ENCODE measurements at regions not wholly inside any gene's neighbourhood (a gene's known extent, or its start where the extent isn't known, plus 50 kb on each side); places are given as distances from the start of the nearest gene placed in this dataset.

DNA sequence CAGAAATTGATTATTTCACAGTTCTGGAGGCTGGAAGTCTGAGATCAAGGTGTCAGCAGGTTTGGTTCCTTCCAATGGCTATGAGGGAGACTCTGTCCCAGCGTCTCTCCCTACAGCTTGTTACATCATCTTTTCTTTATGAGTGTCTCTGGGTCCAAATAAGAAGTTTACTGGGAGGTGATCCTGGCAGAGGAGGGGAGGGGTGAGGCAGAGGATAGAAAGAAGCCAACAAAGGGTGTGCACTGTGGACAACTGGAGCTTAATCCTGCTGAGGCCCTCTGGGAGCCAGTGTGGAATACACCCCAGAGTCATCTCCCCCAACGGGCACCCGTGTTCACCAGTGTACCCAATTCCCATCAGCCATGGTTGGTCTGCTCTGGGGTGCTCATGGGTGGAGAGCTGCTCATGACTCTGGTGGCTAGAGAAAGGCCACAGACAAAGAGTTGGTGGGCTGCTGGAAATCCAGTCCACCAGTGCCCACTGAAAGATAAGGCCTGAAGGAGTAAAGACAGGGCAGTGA, 57.5 kb upstream of the CTLA4 start:
- H2BK5ac ChIP-seq (ENCODE audit: low read depth, low read length) = no peak overlapping the region
- H2AFZ ChIP-seq (ENCODE audit: low read length) = no peak overlapping the region
- TF ChIP-seq, protein P1, sequence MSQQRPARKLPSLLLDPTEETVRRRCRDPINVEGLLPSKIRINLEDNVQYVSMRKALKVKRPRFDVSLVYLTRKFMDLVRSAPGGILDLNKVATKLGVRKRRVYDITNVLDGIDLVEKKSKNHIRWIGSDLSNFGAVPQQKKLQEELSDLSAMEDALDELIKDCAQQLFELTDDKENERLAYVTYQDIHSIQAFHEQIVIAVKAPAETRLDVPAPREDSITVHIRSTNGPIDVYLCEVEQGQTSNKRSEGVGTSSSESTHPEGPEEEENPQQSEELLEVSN (IDR thresholded peaks at IDR 0.05) = no peak
- no peaks in the 10 kb centered on the region for H3K9me3 ChIP-seq (ENCODE audit: insufficient read depth in 2 of 2, low read depth in 1 of 2, low read length in 1 of 2)
- DNase-seq (ENCODE audit: low read depth in 1 of 2, low spot score in 2 of 2) = no peak
- H4K8ac ChIP-seq (ENCODE audit: extremely low read depth, insufficient read depth, low read length) = no peak overlapping the region
- H3K27me3 ChIP-seq (replicated peaks in 1 of 4; ENCODE audit: control insufficient read depth in 3 of 4, extremely low read depth in 1 of 4, insufficient read depth in 3 of 4, low read length in 3 of 4) = no peaks in the 10 kb centered on the region
- H3K23ac ChIP-seq (ENCODE audit: insufficient read length) = no peak overlapping the region
- no peak overlapping the region for H3K56ac ChIP-seq (replicated peaks; ENCODE audit: insufficient read length, low read depth, low read length)
- POLR2A ChIA-PET (ENCODE audit: partially characterized antibody) = no interaction called here
- no peak overlapping the region for H2BK120ac ChIP-seq (replicated peaks; ENCODE audit: low read depth, low read length)
- no peak overlapping the region for H3K14ac ChIP-seq (ENCODE audit: insufficient read length)
- H4K20me1 ChIP-seq (replicated peaks in 1 of 2; ENCODE audit: control insufficient read depth in 1 of 2, insufficient read depth in 2 of 2, low read length in 2 of 2) = no peaks in the 10 kb centered on the region
- H3K23me2 ChIP-seq (ENCODE audit: low read depth, low read length) = no peaks in the 10 kb centered on the region
- WGBS, 2 experiments (ENCODE audit: extremely low coverage in 1 of 2, insufficient coverage in 1 of 2, insufficient read length in 1 of 2, insufficient replicate concordance in 2 of 2, low coverage in 1 of 2, low lambda C conversion rate in 2 of 2, missing lambda C conversion rate in 1 of 2) = 94% methylated on average over 3 of the region's 3 CpGs; no CpG with 5 or more reads in 1 of the 2 experiments
- no peak overlapping the region for H2BK20ac ChIP-seq (ENCODE audit: low read length)
- no peak overlapping the region for H3K4me3 ChIP-seq (ENCODE audit: extremely low read depth in 1 of 4, insufficient read depth in 2 of 4, low read depth in 3 of 4, low read length in 4 of 4)
- no peak overlapping the region for H4K5ac ChIP-seq (ENCODE audit: insufficient read length, low read depth, low read length)
- no peak overlapping the region for H3K4me2 ChIP-seq (ENCODE audit: insufficient read depth in 1 of 2, low read depth in 2 of 2, low read length in 2 of 2)
- H3K9ac ChIP-seq (replicated peaks in 1 of 4; ENCODE audit: extremely low read depth in 1 of 4, low read depth in 3 of 4, low read length in 3 of 4) = no peak overlapping the region
- CTCF ChIA-PET (ENCODE audit: partially characterized antibody) = interaction anchor here (0.6 to 1.3 kb wide), 7 partner anchors 10 to 355 kb away, joined by 3 to 4 read pairs (median 3); no protein-coding TSS in a partner anchor
- H3K4me1 ChIP-seq (replicated peaks in 1 of 4; ENCODE audit: control insufficient read depth in 3 of 4, insufficient read depth in 4 of 4, low read length in 3 of 4) = no peaks in the 10 kb centered on the region
- H2AK5ac ChIP-seq (ENCODE audit: low read depth, low read length) = no peak overlapping the region
- H3K79me2 ChIP-seq (ENCODE audit: control insufficient read depth in 1 of 2, insufficient read depth in 2 of 2, low read length in 2 of 2) = no peaks in the 10 kb centered on the region
- no peak overlapping the region for H2BK12ac ChIP-seq (ENCODE audit: low read depth, low read length)
- no peaks in the 10 kb centered on the region for H3K79me1 ChIP-seq (ENCODE audit: low read depth, low read length)
- FAIRE-seq = no peak
- no peaks in the 10 kb centered on the region for H3K36me3 ChIP-seq (ENCODE audit: control insufficient read depth in 2 of 4, insufficient read depth in 4 of 4, low read length in 3 of 4)
- no peak overlapping the region for H3K18ac ChIP-seq (ENCODE audit: extremely low read depth, low read length)
- H3K4ac ChIP-seq (replicated peaks; ENCODE audit: insufficient read length, low read depth, low read length) = no peak overlapping the region
- no peak overlapping the region for H4K91ac ChIP-seq (replicated peaks; ENCODE audit: insufficient read length, low read length)
- no peak overlapping the region for H3K27ac ChIP-seq (ENCODE audit: low read depth, low read length)
- no peak overlapping the region for H2BK15ac ChIP-seq (ENCODE audit: low read length)

Measured in H1 (cell line).